ENCODE measurements at regions not wholly inside any gene's neighbourhood (a gene's known extent, or its start where the extent isn't known, plus 50 kb on each side); places are given as distances from the start of the nearest gene placed in this dataset.
"Not testable (repeated sequence)": the region's sequence is repeated elsewhere in the genome, so short reads cannot be mapped to it uniquely, and the experiment has no call there.

DNA sequence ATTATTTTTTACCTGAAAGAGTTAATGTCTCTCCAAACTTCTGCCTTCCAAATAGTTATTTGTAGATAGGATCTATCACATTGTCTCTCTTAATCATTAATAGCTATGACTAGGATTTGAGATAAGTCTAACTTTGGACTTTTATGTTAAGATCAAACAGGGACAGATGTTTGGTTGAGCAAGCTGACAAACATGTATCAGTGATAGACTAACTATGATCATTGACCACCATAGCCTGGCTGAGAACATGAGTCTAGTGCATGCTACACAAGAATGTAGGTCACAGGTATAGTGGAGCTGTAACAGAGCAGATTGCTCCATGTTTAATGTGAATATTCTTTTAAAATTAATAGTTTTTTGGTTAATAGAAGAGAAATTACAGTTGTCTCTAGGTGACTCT lies 52.0 kb downstream of the SYT15B start:
- not testable (repeated sequence) for DNase-seq (ENCODE audit: low read depth in 2 of 2)

DNA sequence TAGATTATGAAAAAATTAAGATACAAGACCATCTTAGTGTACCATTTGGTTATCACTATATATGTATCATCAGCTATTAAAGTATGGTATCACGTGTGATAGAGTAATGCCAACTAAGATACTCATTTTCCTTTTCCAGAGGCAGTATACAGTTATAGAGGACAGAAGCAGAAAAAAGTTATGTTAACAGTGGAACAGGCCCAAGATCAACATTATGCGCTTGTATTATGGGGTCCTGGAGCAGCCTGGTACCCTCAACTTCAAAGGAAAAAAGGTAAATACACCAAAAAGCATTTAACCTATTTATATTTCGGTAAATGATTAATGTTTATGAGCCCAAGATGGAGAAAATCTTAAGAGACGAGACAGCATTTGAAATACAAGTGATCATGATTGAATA lies 52.9 kb downstream of the SYT15B start:
- not testable (repeated sequence) for DNase-seq (ENCODE audit: low read depth in 2 of 2)

DNA sequence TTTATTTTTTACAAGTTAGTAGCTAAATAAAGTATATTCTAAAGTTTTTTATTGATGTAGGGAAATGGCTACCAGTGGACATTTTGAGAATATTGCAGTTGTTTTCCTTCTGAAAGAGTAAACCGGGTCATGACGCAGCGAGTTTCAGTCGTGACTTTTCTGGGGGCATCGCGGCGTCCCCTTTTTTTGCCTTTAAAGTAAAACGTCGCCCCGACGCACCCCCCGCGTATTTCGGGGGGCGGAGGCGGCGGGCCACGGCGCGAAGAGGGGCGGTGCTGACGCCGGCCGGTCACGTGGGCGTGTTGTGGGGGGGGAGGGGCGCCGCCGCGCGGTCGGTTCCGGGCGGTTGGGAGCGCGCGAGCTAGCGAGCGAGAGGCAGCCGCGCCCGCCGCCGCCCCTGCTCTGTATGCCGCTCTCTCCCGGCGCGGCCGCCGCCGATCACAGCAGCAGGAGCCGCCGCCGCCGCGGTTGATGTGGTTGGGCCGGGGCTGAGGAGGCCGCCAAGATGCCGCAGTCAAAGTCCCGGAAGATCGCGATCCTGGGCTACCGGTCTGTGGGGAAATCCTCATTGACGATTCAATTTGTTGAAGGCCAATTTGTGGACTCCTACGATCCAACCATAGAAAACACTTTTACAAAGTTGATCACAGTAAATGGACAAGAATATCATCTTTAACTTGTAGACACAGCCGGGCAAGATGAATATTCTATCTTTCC lies 57.5 kb downstream of the SYT15B start:
- peak; percentile 49 to 59 for DNase-seq (ENCODE audit: low read depth in 2 of 2)

DNA sequence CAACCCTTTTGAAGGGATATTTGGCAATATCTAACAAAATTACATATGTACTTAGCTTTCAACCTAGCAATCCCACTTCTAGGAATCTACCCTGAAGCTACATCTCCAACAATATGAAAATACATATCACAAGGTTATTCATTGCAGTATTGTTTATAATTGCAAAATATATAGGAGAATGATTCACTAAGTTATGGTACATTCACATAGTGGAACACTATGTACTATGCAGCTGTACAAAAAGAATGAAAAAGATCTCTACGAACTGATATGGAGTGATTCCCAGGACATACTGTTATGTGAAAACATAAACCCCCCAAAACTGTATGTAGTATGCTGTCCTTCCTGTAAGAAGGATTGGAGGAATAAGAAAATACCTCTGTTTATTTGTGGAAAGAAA lies 62.1 kb downstream of the SYT15B start:
- not testable (repeated sequence) for DNase-seq (ENCODE audit: low read depth in 2 of 2)

DNA sequence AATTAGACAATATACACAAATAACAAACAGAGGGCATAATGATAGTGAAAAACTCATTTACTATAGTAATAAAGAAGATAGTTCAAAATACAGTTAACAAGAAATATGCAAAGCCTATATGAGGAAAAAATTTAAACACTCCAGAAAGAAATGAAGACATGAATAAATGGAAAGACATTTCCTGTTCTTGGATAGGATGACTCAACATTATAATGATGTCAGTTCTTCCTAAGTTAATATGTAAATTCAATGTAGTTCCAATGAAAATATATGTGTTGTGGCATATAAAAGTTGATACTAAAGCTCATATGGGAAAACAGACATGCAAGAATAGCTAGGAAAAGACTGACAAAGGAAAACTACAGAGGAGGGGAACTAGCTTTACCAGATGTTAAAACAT lies 63.5 kb downstream of the SYT15B start:
- not testable (repeated sequence) for DNase-seq (ENCODE audit: low read depth in 2 of 2)

DNA sequence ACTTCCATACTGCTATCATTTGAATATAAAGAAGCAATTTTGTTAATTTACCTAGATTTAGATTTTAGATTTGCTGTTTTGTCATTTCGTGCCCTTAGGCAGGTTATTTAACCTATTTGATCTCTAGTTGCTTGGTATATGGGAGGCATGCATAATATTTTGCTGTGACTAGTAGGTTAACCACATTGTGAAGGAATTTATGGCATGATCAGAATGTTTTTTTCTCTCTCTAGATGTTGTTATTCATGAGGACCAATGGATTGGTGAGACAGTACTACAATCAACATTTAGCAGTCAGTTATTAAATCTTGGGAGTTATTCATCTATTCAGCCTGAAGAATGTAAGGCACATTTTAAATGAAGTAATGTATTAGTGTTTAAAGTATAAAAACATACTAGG lies 67.2 kb downstream of the SYT15B start:
- not testable (repeated sequence) for DNase-seq (ENCODE audit: low read depth in 2 of 2)

DNA sequence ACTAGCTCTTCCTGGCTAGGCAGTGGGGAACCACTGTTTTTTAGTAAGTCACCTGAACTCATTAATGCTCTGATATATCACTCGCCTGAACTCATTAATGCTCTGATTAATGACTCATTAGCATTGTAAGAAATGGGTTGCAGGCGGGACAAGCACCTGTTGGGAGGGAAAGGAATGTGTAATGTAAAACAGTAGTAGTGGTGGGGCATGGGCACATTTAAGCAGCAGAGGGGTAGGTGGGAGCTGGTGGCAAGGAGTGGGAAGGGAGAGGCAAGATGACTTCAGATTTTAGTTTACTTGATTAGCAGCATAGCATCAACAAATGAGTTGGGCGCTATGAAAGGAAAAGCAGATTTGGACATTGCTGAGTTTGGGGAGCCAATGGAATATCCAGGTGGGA lies 68.2 kb downstream of the SYT15B start:
- DNase-seq (ENCODE audit: low read depth in 2 of 2), result not testable (repeated sequence)

DNA sequence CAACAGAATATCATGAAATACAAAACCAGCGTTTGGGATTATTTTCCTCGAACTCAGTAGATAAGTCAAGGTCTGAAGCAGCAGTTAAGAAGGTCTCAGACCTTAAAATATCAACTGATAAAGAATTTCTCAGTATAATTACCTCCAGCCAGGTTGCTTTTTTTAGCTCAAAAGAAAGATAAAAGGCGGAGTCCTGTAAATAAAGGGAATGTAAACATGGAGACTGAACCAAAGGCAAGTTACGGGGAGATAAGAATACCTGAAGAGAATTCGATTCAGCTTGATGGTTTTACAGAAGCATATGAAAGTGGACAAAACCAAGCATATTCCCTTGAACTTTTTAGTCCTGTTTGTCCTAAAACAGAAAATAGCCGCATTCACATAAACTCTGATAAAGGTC lies 73.1 kb downstream of the SYT15B start:
- DNase-seq (ENCODE audit: low read depth in 2 of 2), result not testable (repeated sequence)

DNA sequence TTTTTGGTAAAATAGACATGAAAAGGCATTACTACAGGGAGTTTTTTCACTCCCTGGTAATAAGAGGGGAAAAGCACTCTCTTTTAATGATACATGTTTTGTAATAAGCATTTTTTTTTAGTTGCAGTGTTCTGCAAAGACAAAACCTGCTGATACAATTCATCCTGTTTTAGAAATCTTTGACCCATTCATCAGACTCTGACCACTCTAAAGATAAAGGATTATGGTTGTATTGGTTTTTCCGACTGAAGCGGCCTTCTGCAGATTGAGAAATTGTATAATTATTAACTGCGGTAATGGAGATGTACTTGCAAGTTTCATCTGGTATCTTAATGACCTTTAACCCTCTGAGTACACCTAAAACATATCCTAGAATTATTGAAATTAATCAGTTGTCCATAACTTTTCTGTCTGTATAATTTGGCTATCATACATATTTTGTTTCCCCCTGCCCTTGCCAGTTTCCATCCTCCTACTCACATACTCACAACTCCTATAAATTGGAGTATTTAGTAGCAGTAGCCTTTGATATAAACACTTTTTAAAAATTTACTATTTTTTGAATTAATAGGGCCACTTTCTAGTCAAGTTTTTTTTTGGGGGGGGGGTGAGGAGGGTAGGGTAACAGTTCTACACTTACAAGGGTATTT lies 79.4 kb downstream of the SYT15B start:
- DNase-seq (ENCODE audit: low read depth in 2 of 2), result not testable (repeated sequence)

DNA sequence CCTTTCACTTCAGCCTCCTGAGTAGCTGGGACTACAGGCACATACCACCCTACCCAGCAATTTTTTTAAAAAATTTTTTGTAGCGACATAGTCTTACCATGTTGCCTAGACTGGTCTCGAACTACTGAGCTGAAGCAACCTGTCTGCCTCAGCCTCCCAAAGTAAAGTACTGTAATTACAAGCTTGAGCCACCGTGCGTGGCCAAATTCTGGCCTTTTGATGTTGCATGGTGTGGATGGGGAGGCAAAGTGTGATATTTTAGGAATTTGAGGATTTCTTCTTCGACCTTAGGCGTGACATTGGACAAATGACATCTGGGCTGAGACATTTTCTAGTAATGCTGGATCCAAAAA lies 81.8 kb downstream of the SYT15B start:
- DNase-seq (ENCODE audit: low read depth in 2 of 2), result not testable (repeated sequence)

DNA sequence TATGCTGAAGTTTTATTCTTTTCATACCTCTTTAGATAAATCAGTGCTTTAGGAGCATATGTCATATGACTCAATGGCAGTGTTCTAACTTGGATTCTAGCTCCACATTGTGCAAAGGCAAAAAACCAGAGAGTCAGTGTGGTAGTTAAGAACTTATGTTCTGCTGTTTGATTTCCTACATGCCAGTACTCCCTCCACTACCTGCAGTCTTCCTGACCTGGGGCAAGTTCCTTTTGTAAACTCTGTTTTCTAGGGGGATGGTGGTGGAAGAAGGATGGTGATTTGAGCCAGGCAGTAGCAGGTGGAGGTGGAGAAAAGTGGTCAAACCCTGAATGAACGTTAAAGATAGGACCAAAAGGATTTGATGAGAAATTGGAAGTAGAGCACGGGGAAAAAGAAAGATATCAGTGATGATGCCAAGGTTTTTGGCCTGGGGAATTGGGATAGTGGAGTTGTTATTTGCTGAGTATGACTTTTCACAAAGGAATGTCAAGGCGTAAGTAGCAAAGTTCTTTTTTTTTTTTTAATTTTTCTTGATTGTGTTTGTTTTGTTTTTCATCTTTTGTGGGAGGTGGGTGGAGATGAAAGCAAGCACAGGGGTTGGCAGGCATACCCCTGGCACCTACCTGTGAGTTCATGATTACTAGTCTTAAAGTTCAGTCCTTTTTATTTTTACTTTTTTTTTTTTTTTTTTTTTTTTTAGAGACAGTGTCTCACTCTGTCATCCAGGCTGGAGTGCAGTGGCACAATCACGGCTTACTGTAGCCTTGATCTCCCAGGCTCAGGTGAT lies 82.3 kb downstream of the SYT15B start:
- DNase-seq (ENCODE audit: low read depth in 2 of 2), result not testable (repeated sequence)

DNA sequence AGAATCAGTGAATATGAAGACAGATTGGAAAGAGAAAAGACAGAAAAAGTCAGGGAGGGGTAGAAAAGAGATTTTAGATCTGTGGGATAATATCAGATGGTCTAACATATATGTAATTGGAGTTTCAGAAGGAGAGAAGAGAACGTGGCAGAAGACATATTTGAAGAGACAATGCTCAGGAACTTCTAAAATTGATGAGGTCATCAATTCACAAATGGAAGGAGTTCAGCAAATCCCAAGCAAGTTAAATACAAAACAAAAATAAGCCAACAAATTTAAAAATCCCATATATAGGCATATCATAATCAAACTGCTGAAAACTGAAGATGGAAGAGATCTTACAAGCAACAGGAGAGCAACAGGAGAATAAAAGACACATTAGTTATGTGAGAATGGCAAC lies 87.3 kb downstream of the SYT15B start:
- not testable (repeated sequence) for DNase-seq (ENCODE audit: low read depth in 2 of 2)

DNA sequence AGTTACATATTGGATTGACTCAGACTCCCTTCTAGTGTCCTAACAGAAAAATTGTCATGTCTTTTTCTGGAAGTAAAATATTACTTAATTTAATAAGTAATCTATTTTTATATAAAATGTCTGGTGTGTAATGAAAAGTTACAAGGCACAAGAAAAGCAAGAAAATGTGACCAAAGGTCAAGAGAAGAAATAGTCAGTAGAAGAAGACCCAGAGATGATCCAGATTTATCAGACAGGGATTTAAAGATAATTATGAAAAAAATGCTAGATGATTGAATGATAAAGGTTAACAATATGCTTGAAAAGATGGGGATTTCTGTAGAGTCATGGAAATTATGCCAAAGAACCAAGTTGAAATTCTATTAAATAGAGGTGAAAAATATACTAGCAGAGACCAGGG lies 87.8 kb downstream of the SYT15B start:
- not testable (repeated sequence) for DNase-seq (ENCODE audit: low read depth in 2 of 2)

DNA sequence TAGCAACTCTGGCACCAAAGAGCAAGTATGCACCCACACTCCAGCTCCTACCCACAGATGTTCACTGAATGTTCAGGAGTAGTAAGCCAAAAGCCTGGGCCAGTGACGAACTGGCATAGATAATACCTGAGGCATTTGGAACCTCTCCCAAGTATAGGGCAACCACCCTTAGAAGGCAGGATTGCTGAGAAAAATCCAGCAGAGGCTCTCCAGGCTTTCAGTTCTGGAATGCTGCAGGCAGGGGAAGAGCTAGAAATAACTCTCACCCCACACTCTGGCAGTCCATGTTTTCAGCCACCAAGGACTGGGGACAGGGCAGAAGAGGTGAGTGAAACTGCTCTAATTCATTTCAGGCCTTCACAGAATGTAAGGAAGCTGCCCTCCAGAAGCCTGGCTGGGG lies 90.3 kb downstream of the SYT15B start:
- DNase-seq (ENCODE audit: low read depth in 2 of 2), result not testable (repeated sequence)

DNA sequence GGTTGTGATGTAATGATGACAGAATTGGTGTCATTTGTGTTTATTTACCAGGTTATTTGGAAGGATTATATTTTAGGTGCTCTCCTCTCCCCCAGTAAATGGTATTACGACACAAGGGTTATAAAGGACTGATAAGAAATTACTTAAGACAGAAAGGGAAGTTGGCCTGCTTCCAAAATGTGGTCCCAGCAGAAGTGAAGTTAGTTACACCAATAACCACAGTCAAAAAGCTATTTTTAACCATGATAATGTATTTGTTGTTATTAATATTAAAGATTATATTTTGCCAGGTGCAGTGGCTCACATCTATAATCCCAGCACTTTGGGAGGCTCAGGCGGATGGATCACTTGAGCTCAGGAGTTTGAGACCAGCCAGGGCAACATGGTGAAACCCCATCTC lies 92.5 kb downstream of the SYT15B start:
- DNase-seq (ENCODE audit: low read depth in 2 of 2), result not testable (repeated sequence)

DNA sequence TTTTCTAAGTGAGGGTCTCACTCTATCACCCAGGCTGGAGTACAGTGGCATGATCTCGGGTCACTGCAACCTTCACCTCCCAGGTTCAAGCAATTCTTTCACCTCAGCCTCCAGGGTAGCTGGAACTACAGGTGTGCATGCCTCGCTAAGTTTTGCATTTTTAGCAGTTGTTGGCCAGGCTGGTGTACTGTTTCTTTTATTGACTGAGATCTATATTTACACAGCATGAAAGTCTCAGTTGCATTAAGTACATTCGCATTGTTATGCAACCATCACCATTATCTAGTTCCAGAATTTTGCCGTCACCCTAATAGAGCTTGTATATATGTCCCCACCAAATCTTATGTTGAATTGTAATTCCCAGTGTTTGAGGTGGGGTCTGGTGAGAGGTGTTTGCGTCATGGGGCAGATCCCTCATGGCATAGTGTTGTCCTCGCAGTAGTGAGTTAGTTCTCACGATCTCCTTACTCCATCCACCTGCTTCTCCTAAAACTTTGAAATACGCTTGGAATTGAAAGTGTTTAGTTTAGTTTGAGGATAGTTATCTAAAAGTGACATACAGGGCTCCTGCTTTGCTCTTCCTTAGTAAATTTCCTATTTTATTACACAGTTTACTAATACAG lies 101.3 kb downstream of the SYT15B start:
- not testable (repeated sequence) for DNase-seq (ENCODE audit: low read depth in 2 of 2)

DNA sequence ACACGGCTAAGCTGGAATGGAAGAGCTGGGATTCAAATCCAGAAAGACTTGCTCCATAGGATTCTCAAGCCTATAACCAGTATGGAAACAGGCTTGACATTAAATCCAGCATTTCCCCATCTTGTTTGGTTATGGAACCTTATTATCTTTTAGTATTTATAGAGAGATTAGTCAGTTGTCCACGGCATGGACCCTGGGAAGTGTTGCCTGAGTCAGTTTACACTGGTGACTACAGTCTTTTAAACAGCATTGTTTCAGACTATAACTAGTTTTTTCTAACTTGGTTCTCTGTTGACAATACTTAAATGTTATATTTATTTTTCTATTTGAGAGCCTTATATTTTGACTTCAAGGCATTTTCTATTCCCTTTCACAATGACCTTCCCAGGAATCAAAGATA lies 106.7 kb downstream of the SYT15B start:
- DNase-seq (ENCODE audit: low read depth in 2 of 2), result not testable (repeated sequence)

DNA sequence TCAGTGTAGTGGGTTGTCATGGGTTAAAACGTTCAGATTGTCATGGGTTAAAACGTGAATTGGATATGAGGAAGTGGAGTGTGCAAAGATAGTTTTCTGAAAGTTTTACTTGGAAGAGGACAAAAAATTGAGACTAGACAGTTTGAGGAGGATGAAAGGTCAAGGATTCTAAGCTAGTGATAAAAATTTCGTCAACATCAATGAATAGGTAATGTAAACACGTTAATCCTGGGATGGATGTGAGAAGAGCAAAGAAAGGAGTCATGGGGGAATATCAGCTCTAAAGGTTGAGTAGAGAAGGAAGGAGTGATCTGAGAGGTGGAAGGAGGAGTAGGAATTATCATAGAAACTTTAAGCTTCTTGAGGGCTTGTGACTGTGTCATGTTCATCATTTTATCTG lies 109.2 kb downstream of the SYT15B start:
- not testable (repeated sequence) for DNase-seq (ENCODE audit: low read depth in 2 of 2)

DNA sequence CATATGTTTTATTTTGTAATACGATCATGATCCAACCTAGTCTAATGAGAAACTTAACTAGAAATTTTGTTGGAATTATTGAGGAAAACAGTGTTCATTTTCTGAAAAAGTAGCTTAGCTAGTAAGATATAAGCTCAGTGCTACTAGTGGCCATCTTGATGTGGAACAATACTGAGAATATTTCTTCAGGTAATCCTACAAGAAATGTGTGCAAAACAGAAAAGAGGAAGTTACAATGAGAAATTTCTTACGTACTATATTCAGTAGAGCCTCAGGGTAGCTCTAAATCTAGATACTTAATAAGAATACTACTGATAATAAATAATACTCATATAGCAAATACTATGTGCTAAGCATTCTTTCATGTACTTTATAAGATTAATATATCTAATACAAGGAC lies 114.8 kb downstream of the SYT15B start:
- not testable (repeated sequence) for DNase-seq (ENCODE audit: low read depth in 2 of 2)

DNA sequence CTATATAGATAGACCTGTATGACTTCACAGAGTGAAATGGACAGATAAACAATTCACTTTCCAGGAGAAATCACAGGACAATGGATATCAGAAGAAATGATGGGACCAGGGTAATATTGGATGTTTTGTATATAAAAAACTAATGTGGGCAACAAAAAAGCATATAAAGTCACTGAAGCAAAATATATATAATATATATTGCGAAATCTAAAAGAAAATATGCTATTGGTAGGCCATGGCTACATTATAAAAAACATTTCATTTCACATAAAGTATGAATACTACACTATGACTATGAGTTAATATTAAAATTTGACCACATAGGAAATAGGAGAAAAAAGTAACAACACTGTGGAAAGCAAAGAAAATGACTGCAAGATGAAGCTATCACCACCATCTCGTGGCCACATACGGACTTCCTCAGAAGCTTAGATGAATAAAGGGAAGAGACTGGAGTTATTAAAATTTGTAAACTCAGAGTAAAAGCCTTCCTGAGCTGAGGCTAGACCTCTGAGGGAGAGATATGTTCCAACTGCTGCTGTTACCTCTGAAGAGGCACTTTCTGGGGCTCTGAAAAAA lies 115.8 kb downstream of the SYT15B start:
- DNase-seq (ENCODE audit: low read depth in 2 of 2), result not testable (repeated sequence)

DNA sequence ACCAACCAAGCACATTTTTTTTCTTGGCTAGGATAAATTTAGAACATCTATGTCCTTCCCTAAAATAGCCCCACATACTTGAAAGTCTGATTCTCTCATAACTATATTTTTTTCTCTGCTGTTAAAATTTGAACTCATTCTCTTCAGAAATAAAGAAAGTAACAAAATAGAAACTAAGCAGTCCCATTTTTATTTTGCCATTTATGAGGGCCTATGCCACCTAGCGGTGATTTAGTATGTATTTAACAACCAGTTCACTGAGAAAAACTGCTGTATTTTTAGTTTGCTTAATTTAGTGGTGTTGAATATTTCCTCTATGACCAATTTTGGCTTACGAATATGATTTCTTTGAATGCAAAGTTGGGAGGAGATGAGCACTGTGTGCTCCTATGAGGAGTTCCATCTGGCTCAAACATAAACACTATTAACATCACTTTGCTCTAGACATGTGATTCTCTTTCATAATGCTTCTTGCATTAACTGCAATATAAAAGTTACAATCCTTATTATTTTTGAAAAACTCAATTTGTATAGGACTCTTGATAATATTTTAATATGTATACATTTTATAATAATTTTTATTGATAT lies 116.6 kb downstream of the SYT15B start:
- not testable (repeated sequence) for DNase-seq (ENCODE audit: low read depth in 2 of 2)
